ENCODE measurements at regions not wholly inside any gene's neighbourhood (a gene's known extent, or its start where the extent isn't known, plus 50 kb on each side); places are given as distances from the start of the nearest gene placed in this dataset.

DNA sequence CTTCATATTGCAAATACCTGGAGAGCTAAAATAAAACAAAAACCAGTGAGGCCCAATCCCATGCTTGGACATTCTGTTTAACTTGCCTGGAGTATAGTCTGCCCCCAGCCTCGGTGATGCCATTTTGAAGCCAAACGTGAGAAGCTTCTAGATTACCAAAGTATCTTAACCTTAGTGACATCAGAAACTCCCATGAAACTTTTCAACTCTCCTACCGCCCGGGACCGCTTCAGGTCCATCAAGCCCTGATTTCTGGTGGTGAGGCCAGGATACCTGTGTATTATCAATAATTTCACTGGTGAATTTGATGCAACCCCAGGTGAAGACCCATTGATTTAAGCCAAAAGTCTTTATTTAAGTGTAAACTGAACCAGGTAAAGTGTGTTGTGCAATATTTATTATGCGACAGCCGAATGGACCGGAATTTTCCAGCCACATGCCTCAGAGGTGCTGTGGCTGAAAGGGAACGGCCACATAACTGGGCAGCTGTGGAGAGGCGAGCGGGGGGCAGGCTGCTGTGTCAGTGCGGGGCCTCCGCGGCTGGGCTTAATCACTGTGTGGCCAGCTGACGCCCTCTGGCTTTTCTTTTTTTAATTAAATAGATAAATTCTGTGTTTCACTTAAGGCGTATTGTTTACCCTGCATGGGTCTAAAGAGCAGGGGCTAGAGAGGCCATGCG lies 385.5 kb upstream of the B3GAT1 start:
- Histone ChIP-seq H2AFZ (ENCODE audit: low read length) (no peak overlapping the region), H3K27ac (ENCODE audit: low read length) (no peak overlapping the region), H3K4me1 (ENCODE audit: low read length) (no peaks in the 10 kb centered on the region), H3K4me2 (ENCODE audit: low read depth, low read length, poor library complexity, severe bottlenecking) (no peak overlapping the region), H3K79me2 (ENCODE audit: low read length) (no peaks in the 10 kb centered on the region), H3K9me3 (ENCODE audit: low read length) (no peaks in the 10 kb centered on the region), H3K9me2 (replicated peaks; ENCODE audit: insufficient read depth, low read length) (no peaks in the 10 kb centered on the region), H3K4me3 (ENCODE audit: low read length) (no peak overlapping the region), H3K9ac (ENCODE audit: low read length) (no peak overlapping the region), H3K27me3 (ENCODE audit: low read length) (no peaks in the 10 kb centered on the region), H3K36me3 (ENCODE audit: insufficient read depth, low read length) (no peaks in the 10 kb centered on the region), H4K20me1 (ENCODE audit: insufficient read depth, low read depth, low read length) (no peaks in the 10 kb centered on the region)
- no peak for DNase-seq

DNA sequence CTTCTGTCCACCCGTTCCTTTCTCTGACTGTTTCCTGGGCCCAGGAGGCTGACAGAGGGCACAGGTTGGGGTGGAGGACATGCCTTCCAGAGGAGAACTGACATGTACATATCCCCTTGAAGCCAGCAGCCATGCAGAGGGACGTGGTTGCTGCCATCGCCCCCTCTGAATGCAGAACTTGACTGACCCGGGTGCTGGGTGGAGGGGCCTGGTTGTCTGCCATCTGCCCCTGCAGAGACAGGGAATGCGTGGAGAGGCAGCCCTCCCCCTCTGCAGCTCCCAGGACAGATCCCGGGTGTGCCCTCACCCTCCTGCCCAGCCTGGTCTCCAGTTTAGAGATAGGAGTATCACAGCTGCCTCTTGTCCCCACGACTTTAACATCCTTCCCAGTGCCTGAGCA lies 383.0 kb upstream of the B3GAT1 start:
- H2AFZ ChIP-seq (ENCODE audit: low read length), result no peak overlapping the region
- H3K9me2 ChIP-seq (replicated peaks; ENCODE audit: insufficient read depth, low read length), result no peaks in the 10 kb centered on the region

DNA sequence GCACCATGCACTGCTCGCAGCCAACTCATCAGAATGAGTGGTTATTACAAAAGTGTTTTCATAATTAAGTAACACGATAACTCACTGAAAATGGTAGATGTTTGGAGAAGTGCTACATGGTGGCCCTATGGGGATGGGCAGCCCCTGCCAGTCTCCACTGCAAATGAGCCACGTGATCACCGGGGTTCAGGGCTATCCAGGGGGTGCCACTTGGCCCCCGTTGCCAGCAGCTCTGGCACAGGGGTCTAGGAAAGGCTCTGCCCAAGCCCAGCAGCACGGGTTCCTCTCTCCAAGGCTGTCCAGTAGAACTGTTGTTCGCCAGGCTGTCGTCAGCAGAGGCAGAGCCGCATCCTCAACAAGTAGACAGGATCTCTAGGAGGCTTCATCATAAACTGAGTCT lies 382.1 kb upstream of the B3GAT1 start:
- no peaks in the 10 kb centered on the region for H3K36me3 ChIP-seq (ENCODE audit: insufficient read depth, low read length)
- H3K9ac ChIP-seq (ENCODE audit: low read length), result no peak overlapping the region
- H3K4me3 ChIP-seq (ENCODE audit: low read length), result no peak overlapping the region
- no peaks in the 10 kb centered on the region for H3K79me2 ChIP-seq (ENCODE audit: low read length)
- no peak for DNase-seq
- no peaks in the 10 kb centered on the region for H3K9me3 ChIP-seq (ENCODE audit: low read length)
- H2AFZ ChIP-seq (ENCODE audit: low read length), result no peak overlapping the region
- H3K27me3 ChIP-seq (ENCODE audit: low read length), result no peaks in the 10 kb centered on the region
- H3K4me1 ChIP-seq (ENCODE audit: low read length), result no peaks in the 10 kb centered on the region
- no peaks in the 10 kb centered on the region for H4K20me1 ChIP-seq (ENCODE audit: insufficient read depth, low read depth, low read length)
- H3K9me2 ChIP-seq (replicated peaks; ENCODE audit: insufficient read depth, low read length), result no peaks in the 10 kb centered on the region
- H3K27ac ChIP-seq (ENCODE audit: low read length), result no peak overlapping the region
- H3K4me2 ChIP-seq (ENCODE audit: low read depth, low read length, poor library complexity, severe bottlenecking), result no peak overlapping the region

More for the DNA sequence above, 383.0 kb upstream of the B3GAT1 start:
- no peak overlapping the region for H3K4me2 ChIP-seq (ENCODE audit: low read depth, low read length, poor library complexity, severe bottlenecking)
- H3K27ac ChIP-seq (ENCODE audit: low read length), result no peak overlapping the region
- no peak overlapping the region for H3K4me3 ChIP-seq (ENCODE audit: low read length)
- DNase-seq, result no peak
- H3K36me3 ChIP-seq (ENCODE audit: insufficient read depth, low read length), result no peaks in the 10 kb centered on the region
- H3K27me3 ChIP-seq (ENCODE audit: low read length), result no peaks in the 10 kb centered on the region
- H3K4me1 ChIP-seq (ENCODE audit: low read length), result no peaks in the 10 kb centered on the region
- H3K9me3 ChIP-seq (ENCODE audit: low read length), result no peaks in the 10 kb centered on the region
- no peaks in the 10 kb centered on the region for H4K20me1 ChIP-seq (ENCODE audit: insufficient read depth, low read depth, low read length)
- H3K9ac ChIP-seq (ENCODE audit: low read length), result no peak overlapping the region
- H3K79me2 ChIP-seq (ENCODE audit: low read length), result no peaks in the 10 kb centered on the region

DNA sequence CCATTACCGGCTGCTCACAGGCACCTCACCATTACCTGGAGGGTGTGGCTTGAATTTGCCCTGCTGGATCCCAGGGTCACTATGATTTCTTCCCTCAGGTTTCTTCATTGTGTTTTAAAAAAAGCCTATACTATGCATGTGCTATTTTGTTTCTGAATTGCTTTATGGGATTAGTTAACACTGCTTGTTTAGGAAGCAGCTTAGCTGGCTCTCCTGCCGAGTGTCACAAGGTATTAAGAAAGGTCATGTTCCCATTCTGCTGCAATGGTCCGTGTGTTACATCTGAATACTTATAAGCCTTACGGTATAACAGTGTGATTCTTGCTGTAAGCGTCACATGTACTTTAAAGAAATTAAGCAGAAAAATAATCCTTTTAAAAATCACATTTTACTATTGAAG lies 380.6 kb upstream of the B3GAT1 start:
- Histone ChIP-seq H3K27me3 (ENCODE audit: low read length) (no peaks in the 10 kb centered on the region), H3K27ac (ENCODE audit: low read length) (no peak overlapping the region), H3K36me3 (ENCODE audit: insufficient read depth, low read length) (no peaks in the 10 kb centered on the region), H4K20me1 (ENCODE audit: insufficient read depth, low read depth, low read length) (no peaks in the 10 kb centered on the region), H2AFZ (ENCODE audit: low read length) (no peak overlapping the region), H3K4me3 (ENCODE audit: low read length) (no peak overlapping the region), H3K4me1 (ENCODE audit: low read length) (no peaks in the 10 kb centered on the region), H3K9me2 (replicated peaks; ENCODE audit: insufficient read depth, low read length) (no peaks in the 10 kb centered on the region), H3K9ac (ENCODE audit: low read length) (no peak overlapping the region), H3K79me2 (ENCODE audit: low read length) (no peaks in the 10 kb centered on the region), H3K9me3 (ENCODE audit: low read length) (no peaks in the 10 kb centered on the region), H3K4me2 (ENCODE audit: low read depth, low read length, poor library complexity, severe bottlenecking) (no peak overlapping the region)
- DNase-seq, result no peak

DNA sequence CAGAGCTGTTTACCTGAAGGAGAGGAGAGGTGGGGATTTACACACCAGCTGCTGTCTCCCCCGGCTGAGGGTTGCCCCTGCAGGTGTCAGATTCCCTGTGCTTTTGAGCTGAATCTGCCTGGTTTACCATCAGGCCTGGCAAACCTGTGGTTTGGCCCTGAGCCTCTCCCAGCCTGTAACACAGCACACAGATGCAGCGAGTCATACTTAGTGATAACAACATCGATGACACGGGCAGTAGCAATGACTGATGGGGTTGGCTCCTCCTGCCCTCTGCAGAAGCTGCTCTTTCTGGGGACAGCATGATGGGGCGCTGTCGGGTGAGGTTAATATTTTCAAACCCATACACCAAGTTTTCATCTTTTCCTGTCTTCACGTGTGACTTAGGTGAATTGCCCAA lies 380.0 kb upstream of the B3GAT1 start:
- no peak overlapping the region for H2AFZ ChIP-seq (ENCODE audit: low read length)
- H3K27ac ChIP-seq (ENCODE audit: low read length), result no peak overlapping the region
- H3K4me1 ChIP-seq (ENCODE audit: low read length), result no peaks in the 10 kb centered on the region
- H3K9me2 ChIP-seq (replicated peaks; ENCODE audit: insufficient read depth, low read length), result no peaks in the 10 kb centered on the region
- DNase-seq, result no peak
- H3K9ac ChIP-seq (ENCODE audit: low read length), result no peak overlapping the region
- H3K36me3 ChIP-seq (ENCODE audit: insufficient read depth, low read length), result no peaks in the 10 kb centered on the region
- H3K9me3 ChIP-seq (ENCODE audit: low read length), result no peaks in the 10 kb centered on the region
- no peak overlapping the region for H3K4me3 ChIP-seq (ENCODE audit: low read length)
- H3K79me2 ChIP-seq (ENCODE audit: low read length), result no peaks in the 10 kb centered on the region
- H4K20me1 ChIP-seq (ENCODE audit: insufficient read depth, low read depth, low read length), result no peaks in the 10 kb centered on the region
- H3K4me2 ChIP-seq (ENCODE audit: low read depth, low read length, poor library complexity, severe bottlenecking), result no peak overlapping the region
- no peaks in the 10 kb centered on the region for H3K27me3 ChIP-seq (ENCODE audit: low read length)

DNA sequence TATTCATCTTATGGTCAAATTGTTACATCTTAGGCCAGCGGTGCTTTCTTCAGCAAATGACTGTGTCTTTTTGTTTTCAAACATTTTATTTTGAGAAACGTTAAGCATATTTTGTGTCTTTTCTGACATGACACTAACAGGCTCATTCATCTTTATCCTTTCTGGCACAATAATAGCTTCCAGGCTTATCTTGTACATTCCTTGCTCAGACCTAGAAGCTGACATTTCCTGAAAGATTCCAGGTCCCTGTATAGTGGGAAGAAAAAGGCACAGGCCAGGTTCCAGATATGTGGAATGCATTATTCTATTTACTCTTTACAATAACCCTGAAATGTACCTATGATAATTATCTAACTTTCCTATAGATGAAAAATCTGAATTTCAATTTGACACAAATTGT lies 379.1 kb upstream of the B3GAT1 start:
- no peak overlapping the region for H2AFZ ChIP-seq (ENCODE audit: low read length)

DNA sequence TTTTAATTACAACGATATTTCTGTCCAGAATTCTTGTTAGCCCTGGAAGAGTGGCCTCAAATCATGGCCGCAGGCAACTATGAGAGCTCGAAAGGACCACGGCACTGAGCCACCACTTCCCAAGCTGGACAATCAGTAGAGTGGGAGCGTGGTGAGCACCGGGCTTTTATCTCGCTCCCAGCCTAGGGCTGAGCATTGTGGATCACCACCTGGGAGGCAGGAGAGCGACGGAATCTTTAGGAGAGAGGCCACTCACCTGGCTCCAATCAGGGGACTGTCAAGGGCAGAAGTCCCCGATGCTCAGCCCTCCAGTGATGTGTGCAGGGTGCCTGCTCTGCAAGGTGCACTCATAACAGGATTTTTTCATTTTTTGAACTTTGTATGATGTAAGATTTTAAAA lies 377.1 kb upstream of the B3GAT1 start:
- H3K9me3 ChIP-seq (ENCODE audit: low read length), result no peaks in the 10 kb centered on the region
- no peaks in the 10 kb centered on the region for H3K79me2 ChIP-seq (ENCODE audit: low read length)
- DNase-seq, result no peak
- H3K4me1 ChIP-seq (ENCODE audit: low read length), result no peaks in the 10 kb centered on the region
- H2AFZ ChIP-seq (ENCODE audit: low read length), result no peak overlapping the region
- no peak overlapping the region for H3K9ac ChIP-seq (ENCODE audit: low read length)
- no peak overlapping the region for H3K27ac ChIP-seq (ENCODE audit: low read length)
- H3K27me3 ChIP-seq (ENCODE audit: low read length), result no peaks in the 10 kb centered on the region
- H3K4me2 ChIP-seq (ENCODE audit: low read depth, low read length, poor library complexity, severe bottlenecking), result no peak overlapping the region
- no peaks in the 10 kb centered on the region for H3K9me2 ChIP-seq (replicated peaks; ENCODE audit: insufficient read depth, low read length)
- H3K36me3 ChIP-seq (ENCODE audit: insufficient read depth, low read length), result no peaks in the 10 kb centered on the region
- no peak overlapping the region for H3K4me3 ChIP-seq (ENCODE audit: low read length)
- H4K20me1 ChIP-seq (ENCODE audit: insufficient read depth, low read depth, low read length), result no peaks in the 10 kb centered on the region

More for the DNA sequence above, 379.1 kb upstream of the B3GAT1 start:
- Histone ChIP-seq H3K4me2 (ENCODE audit: low read depth, low read length, poor library complexity, severe bottlenecking) (no peak overlapping the region), H3K9ac (ENCODE audit: low read length) (no peak overlapping the region), H3K36me3 (ENCODE audit: insufficient read depth, low read length) (no peaks in the 10 kb centered on the region), H3K27ac (ENCODE audit: low read length) (no peak overlapping the region), H3K79me2 (ENCODE audit: low read length) (no peaks in the 10 kb centered on the region), H3K4me1 (ENCODE audit: low read length) (no peaks in the 10 kb centered on the region), H4K20me1 (ENCODE audit: insufficient read depth, low read depth, low read length) (no peaks in the 10 kb centered on the region), H3K9me3 (ENCODE audit: low read length) (no peaks in the 10 kb centered on the region), H3K9me2 (replicated peaks; ENCODE audit: insufficient read depth, low read length) (no peaks in the 10 kb centered on the region), H3K4me3 (ENCODE audit: low read length) (no peak overlapping the region), H3K27me3 (ENCODE audit: low read length) (no peaks in the 10 kb centered on the region)
- DNase-seq, result no peak

DNA sequence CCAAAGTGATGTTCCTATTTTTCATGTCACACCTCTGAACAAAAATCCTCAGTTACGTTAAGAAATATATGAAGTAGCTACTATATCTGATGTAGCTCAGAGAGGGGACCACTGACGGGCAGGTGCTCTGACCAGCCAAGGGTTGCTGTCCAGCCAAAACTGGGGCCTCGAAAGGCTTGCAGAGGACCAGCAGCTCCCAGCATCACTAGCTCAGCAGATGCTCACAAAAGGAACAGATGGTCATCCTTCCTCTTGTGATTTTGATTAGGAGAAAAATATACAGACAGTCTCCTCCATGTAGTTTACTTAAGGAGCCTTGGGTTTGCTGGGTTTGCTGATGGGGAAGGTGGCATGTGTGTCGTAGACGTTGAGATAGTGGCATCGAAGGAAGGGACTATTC lies 374.6 kb upstream of the B3GAT1 start:
- Histone ChIP-seq H3K4me2 (ENCODE audit: low read depth, low read length, poor library complexity, severe bottlenecking) (no peak overlapping the region), H3K9ac (ENCODE audit: low read length) (no peak overlapping the region), H3K79me2 (ENCODE audit: low read length) (no peaks in the 10 kb centered on the region), H3K4me1 (ENCODE audit: low read length) (no peaks in the 10 kb centered on the region), H3K36me3 (ENCODE audit: insufficient read depth, low read length) (no peaks in the 10 kb centered on the region), H3K4me3 (ENCODE audit: low read length) (no peak overlapping the region), H3K9me3 (ENCODE audit: low read length) (no peaks in the 10 kb centered on the region), H3K9me2 (replicated peaks; ENCODE audit: insufficient read depth, low read length) (no peaks in the 10 kb centered on the region), H4K20me1 (ENCODE audit: insufficient read depth, low read depth, low read length) (no peaks in the 10 kb centered on the region), H3K27me3 (ENCODE audit: low read length) (no peaks in the 10 kb centered on the region), H2AFZ (ENCODE audit: low read length) (no peak overlapping the region), H3K27ac (ENCODE audit: low read length) (no peak overlapping the region)
- no peak for DNase-seq

Data from Karpas-422 (cell line).